Adrenal gland (tissue), 5 donors: ENCODE measurements at regions not wholly inside any gene's neighbourhood (a gene's known extent, or its start where the extent isn't known, plus 50 kb on each side); places are given as distances from the start of the nearest gene placed in this dataset.

Experiments
- CTCF ChIP-seq, 6 experiments: fragments of 450-650 bp in 4 of 6; fragments of 200-600 bp in 2 of 6; sonication (generic) in 1 of 6; IDR thresholded peaks; 1 replicate in 5 of 6; 2 replicates in 1 of 6; pipeline versions ENCODE4 v1.5.1 to v1.8.0; 2016 to 2021; ENCODE audit warnings: antibody characterized with exemption in 6 of 6, mild to moderate bottlenecking in 2 of 6, moderate library complexity in 1 of 6
- POLR2A ChIP-seq, 2 donors: fragments of 450-650 bp; IDR thresholded peaks; one replicate each; pipeline ENCODE4 v1.6.1; 2017; ENCODE audit warnings: antibody characterized with exemption in 2 of 2, mild to moderate bottlenecking in 2 of 2, moderate library complexity in 1 of 2
- donor health status: DM: no; HTN: no; CAD: no.

DNA sequence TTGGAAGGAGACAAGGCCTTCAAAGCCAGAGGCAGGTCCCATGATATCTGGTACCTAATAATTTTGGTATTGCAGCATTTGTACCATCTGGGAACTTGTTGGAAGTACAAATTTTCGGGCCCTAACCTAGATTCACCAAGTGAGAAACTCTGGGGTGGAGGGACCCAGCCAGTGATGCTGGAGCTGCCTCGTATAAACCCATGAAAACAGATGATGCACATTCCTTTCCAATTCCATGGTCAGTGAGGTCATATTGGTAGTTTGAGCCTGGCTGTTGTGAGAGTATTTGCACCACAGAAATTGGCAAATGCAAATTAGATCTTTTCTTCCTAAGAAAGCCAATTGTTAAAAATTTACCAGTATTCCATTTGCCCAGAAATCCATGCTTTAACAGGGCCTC, 269.6 kb upstream of the PLXNA2 start:
- TF ChIP-seq CTCF (IDR thresholded peaks at IDR 0.05) (no peak), POLR2A (IDR thresholded peaks at IDR 0.05) (no peak)
